ENCODE measurements at regions not wholly inside any gene's neighbourhood (a gene's known extent, or its start where the extent isn't known, plus 50 kb on each side); places are given as distances from the start of the nearest gene placed in this dataset.

- DNase-seq (ENCODE audit: low read depth) (no peak), FAIRE-seq (no peak)
- TF ChIP-seq CTCF (IDR thresholded peaks at IDR 0.05; ENCODE audit: insufficient read depth, low read length, severe bottlenecking): no peak
- no peak overlapping the region for H3K4me3 ChIP-seq (ENCODE audit: low read depth, low read length)
- no peaks in the 10 kb centered on the region for H3K36me3 ChIP-seq (ENCODE audit: control insufficient read depth, insufficient read depth, low read length)
- H3K27me3 ChIP-seq (ENCODE audit: control insufficient read depth, insufficient read depth, low read length): no peaks in the 10 kb centered on the region
Measured at GRCh38 chr4:11216520-11216919, 212.2 kb downstream of the HS3ST1 start.

GRCh38 chr4:11214281-11214680 is 214.4 kb downstream of the HS3ST1 start:
- DNase-seq (ENCODE audit: low read depth) (no peak), FAIRE-seq (no peak)
- Histone ChIP-seq H3K4me3 (ENCODE audit: low read depth, low read length) (no peak overlapping the region), H3K36me3 (ENCODE audit: control insufficient read depth, insufficient read depth, low read length) (no peaks in the 10 kb centered on the region), H3K27me3 (ENCODE audit: control insufficient read depth, insufficient read depth, low read length) (no peaks in the 10 kb centered on the region)
- no peak for TF ChIP-seq CTCF (IDR thresholded peaks at IDR 0.05; ENCODE audit: insufficient read depth, low read length, severe bottlenecking)

- Histone ChIP-seq H3K36me3 (ENCODE audit: control insufficient read depth, insufficient read depth, low read length) (no peaks in the 10 kb centered on the region), H3K4me3 (ENCODE audit: low read depth, low read length) (no peak overlapping the region), H3K27me3 (ENCODE audit: control insufficient read depth, insufficient read depth, low read length) (no peaks in the 10 kb centered on the region)
- TF ChIP-seq CTCF (IDR thresholded peaks at IDR 0.05; ENCODE audit: insufficient read depth, low read length, severe bottlenecking): no peak
- no peak for FAIRE-seq
- DNase-seq (ENCODE audit: low read depth): no peak
Measured at GRCh38 chr4:11209826-11210225, 218.9 kb downstream of the HS3ST1 start.

- H3K4me3 ChIP-seq (ENCODE audit: low read depth, low read length): no peak overlapping the region
- TF ChIP-seq CTCF (IDR thresholded peaks at IDR 0.05; ENCODE audit: insufficient read depth, low read length, severe bottlenecking): no peak
- DNase-seq (ENCODE audit: low read depth): no peak
- no peak for FAIRE-seq
- H3K27me3 ChIP-seq (ENCODE audit: control insufficient read depth, insufficient read depth, low read length): no peaks in the 10 kb centered on the region
- H3K36me3 ChIP-seq (ENCODE audit: control insufficient read depth, insufficient read depth, low read length): no peaks in the 10 kb centered on the region
Measured at GRCh38 chr4:11201256-11201655, 227.4 kb downstream of the HS3ST1 start.

GRCh38 chr4:11198516-11199305 is 230.0 kb downstream of the HS3ST1 start:
- no peak for FAIRE-seq
- no peaks in the 10 kb centered on the region for H3K36me3 ChIP-seq (ENCODE audit: control insufficient read depth, insufficient read depth, low read length)
- no peak for TF ChIP-seq CTCF (IDR thresholded peaks at IDR 0.05; ENCODE audit: insufficient read depth, low read length, severe bottlenecking)

More at GRCh38 chr4:11198516-11199305, 230.0 kb downstream of the HS3ST1 start:
- no peak for DNase-seq (ENCODE audit: low read depth)
- Histone ChIP-seq H3K27me3 (ENCODE audit: control insufficient read depth, insufficient read depth, low read length) (no peaks in the 10 kb centered on the region), H3K4me3 (ENCODE audit: low read depth, low read length) (no peak overlapping the region)
